H1 (cell line): ENCODE measurements at regions not wholly inside any gene's neighbourhood (a gene's known extent, or its start where the extent isn't known, plus 50 kb on each side); places are given as distances from the start of the nearest gene placed in this dataset.

Experiments used
- CTCF ChIP-seq, 3 experiments: IDR thresholded peaks; 1 replicate in 2 of 3; 2 replicates in 1 of 3; pipeline versions ENCODE4 v1.5.1 to v1.6.1; 2011; ENCODE audit warnings: low read length in 3 of 3, mild to moderate bottlenecking in 3 of 3, inconsistent platforms in 2 of 3, low read depth in 1 of 3, moderate library complexity in 1 of 3; ENCODE audit not compliant: insufficient read depth in 1 of 3; ENCODE audit errors: control extremely low read depth in 1 of 3
- GTF2F1 ChIP-seq: IDR thresholded peaks from 2 replicates; pipeline ENCODE4 v1.6.1; 2012; ENCODE audit warnings: low read depth, low read length, improper control_type of control experiment, borderline replicate concordance

GRCh38 chr5:34501840-34502239 lies 154.3 kb upstream of the RAI14 start:
- TF ChIP-seq GTF2F1 (no peak), CTCF (IDR thresholded peaks at IDR 0.05; ENCODE audit: control extremely low read depth in 1 of 3, insufficient read depth in 1 of 3, low read depth in 1 of 3, low read length in 3 of 3) (no peak)
